Body of pancreas (tissue), 4 donors: ENCODE measurements at regions not wholly inside any gene's neighbourhood (a gene's known extent, or its start where the extent isn't known, plus 50 kb on each side); places are given as distances from the start of the nearest gene placed in this dataset.

Experiments
- POLR2A ChIP-seq, 3 donors: fragments of 450-650 bp; IDR thresholded peaks; one replicate each; pipeline ENCODE4 v1.6.1; 2016; ENCODE audit warnings: antibody characterized with exemption in 3 of 3, mild to moderate bottlenecking in 2 of 3
- TF ChIP-seq, protein P1 (sequence below), 7 experiments: fragments of 450-650 bp in 4 of 7; fragments of 200-600 bp in 3 of 7; sonication (generic) in 3 of 7; IDR thresholded peaks; one replicate each; pipeline ENCODE4 v1.5.1; 2016 to 2019; ENCODE audit warnings: antibody characterized with exemption in 7 of 7

DNA sequence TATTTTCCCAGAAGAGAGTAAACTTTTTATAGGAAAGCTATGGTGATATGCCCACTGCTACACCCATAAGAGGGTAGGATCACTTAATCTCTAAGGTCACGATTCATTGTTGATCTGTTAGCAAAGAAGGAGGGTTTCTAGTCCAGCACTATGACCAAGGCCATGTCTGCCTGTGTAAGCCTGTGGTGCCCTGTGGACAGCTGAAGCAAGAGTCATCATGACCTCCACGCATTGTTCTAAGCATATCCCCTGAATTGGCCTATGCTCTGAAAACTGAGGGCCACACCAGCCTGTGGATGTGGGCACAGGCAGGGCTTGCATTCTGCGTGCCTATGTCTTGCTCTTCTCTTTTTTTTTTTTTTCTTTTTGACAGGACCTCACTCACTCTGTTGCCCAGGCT is 89.8 kb upstream of the SMIM21 start:
- TF ChIP-seq POLR2A (IDR thresholded peaks at IDR 0.05): no peak
- TF ChIP-seq, protein P1, sequence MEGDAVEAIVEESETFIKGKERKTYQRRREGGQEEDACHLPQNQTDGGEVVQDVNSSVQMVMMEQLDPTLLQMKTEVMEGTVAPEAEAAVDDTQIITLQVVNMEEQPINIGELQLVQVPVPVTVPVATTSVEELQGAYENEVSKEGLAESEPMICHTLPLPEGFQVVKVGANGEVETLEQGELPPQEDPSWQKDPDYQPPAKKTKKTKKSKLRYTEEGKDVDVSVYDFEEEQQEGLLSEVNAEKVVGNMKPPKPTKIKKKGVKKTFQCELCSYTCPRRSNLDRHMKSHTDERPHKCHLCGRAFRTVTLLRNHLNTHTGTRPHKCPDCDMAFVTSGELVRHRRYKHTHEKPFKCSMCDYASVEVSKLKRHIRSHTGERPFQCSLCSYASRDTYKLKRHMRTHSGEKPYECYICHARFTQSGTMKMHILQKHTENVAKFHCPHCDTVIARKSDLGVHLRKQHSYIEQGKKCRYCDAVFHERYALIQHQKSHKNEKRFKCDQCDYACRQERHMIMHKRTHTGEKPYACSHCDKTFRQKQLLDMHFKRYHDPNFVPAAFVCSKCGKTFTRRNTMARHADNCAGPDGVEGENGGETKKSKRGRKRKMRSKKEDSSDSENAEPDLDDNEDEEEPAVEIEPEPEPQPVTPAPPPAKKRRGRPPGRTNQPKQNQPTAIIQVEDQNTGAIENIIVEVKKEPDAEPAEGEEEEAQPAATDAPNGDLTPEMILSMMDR (IDR thresholded peaks at IDR 0.05): no peak
